K562 (cell line): ENCODE measurements at regions not wholly inside any gene's neighbourhood (a gene's known extent, or its start where the extent isn't known, plus 50 kb on each side); places are given as distances from the start of the nearest gene placed in this dataset.

Source experiments
- CEBPB ChIP-seq: fragments of 450-650 bp; IDR thresholded peaks from 2 replicates; pipeline ENCODE4 v1.6.1; 2016; ENCODE audit warnings: missing genetic modification characterization, missing compliant biosample characterization
- CTCF ChIP-seq, 3 experiments: IDR thresholded peaks in 2 of 3; conservative IDR thresholded peaks in 1 of 3; 2 replicates each; pipeline ENCODE4 v1.5.1; 2011 to 2012; ENCODE audit warnings: low read length in 3 of 3, mild to moderate bottlenecking in 3 of 3, control low read depth in 2 of 3, improper control_type of control experiment in 1 of 3, inconsistent platforms in 1 of 3, low read depth in 1 of 3, mixed read lengths in 1 of 3, moderate library complexity in 1 of 3; ENCODE audit not compliant: insufficient read depth in 2 of 3
- ERF ChIP-seq: fragments of 450-650 bp; formaldehyde crosslinking; IDR thresholded peaks from 2 replicates; pipeline ENCODE4 v1.4.0; 2020; ENCODE audit warnings: mild to moderate bottlenecking, mixed read lengths
- JUN ChIP-seq, 2 experiments: sonication (generic) in 1 of 2; formaldehyde crosslinking in 1 of 2; IDR thresholded peaks; 2 replicates each; pipeline versions ENCODE4 v1.6.1 to v1.8.0; 2012 to 2022; ENCODE audit warnings: borderline replicate concordance in 2 of 2, mild to moderate bottlenecking in 2 of 2, improper control_type of control experiment in 1 of 2, low read depth in 1 of 2, low read length in 1 of 2, missing genetic modification reagents in 1 of 2
- LARP7 ChIP-seq: fragments of 450-650 bp; IDR thresholded peaks from 2 replicates; pipeline ENCODE4 v1.6.1; 2016
- POLR2AphosphoS5 ChIP-seq: IDR thresholded peaks from 2 replicates; pipeline ENCODE4 v1.6.1; 2011; ENCODE audit warnings: mild to moderate bottlenecking, low read depth, low read length, moderate library complexity; ENCODE audit not compliant: control insufficient read depth, insufficient read depth
- TEAD1 ChIP-seq, 2 experiments: fragments of 450-650 bp in 1 of 2; sonication (generic) in 1 of 2; formaldehyde crosslinking; IDR thresholded peaks; 2 replicates each; pipeline versions ENCODE4 v1.4.0 to v1.8.0; 2020 to 2022; ENCODE audit warnings: mild to moderate bottlenecking in 2 of 2, missing genetic modification reagents in 1 of 2
- ZNF124 ChIP-seq: sonication (generic); formaldehyde crosslinking; IDR thresholded peaks from 2 replicates; pipeline ENCODE4 v1.8.1; 2022; ENCODE audit warnings: missing genetic modification reagents
- ZNF551 ChIP-seq: fragments of 250-450 bp; sonication (Bioruptor Pico); IDR thresholded peaks from 2 replicates; pipeline ENCODE4 v1.5.0; 2021; ENCODE audit warnings: mild to moderate bottlenecking, moderate library complexity
- TF ChIP-seq, protein P1 (sequence below): sonication (generic); formaldehyde crosslinking; IDR thresholded peaks from 2 replicates; pipeline ENCODE4 v1.9.0; 2022; ENCODE audit warnings: mild to moderate bottlenecking, missing genetic modification reagents

- TF ChIP-seq ZNF124 (CRISPR knock-in tag) (no peak), POLR2AphosphoS5 (no peak), ZNF551 (CRISPR knock-in tag) (no peak), CTCF (IDR thresholded peaks at IDR 0.05 in 2 of 3, conservative IDR thresholded peaks at IDR 0.05 in 1 of 3; ENCODE audit: insufficient read depth in 2 of 3, low read depth in 1 of 3, low read length in 3 of 3) (no peak), JUN (IDR thresholded peaks at IDR 0.05; ENCODE audit: borderline replicate concordance, low read depth, low read length) (no peak), JUN (CRISPR knock-in tag; IDR thresholded peaks at IDR 0.05; ENCODE audit: borderline replicate concordance) (no peak), ERF (CRISPR knock-in tag) (no peak), LARP7 (no peak), CEBPB (tag) (no peak), TEAD1 (CRISPR knock-in tag; IDR thresholded peaks at IDR 0.05) (no peak)
- TF ChIP-seq, protein P1, sequence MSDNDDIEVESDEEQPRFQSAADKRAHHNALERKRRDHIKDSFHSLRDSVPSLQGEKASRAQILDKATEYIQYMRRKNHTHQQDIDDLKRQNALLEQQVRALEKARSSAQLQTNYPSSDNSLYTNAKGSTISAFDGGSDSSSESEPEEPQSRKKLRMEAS, result no peak
Observed at GRCh38 chr11:37914859-37915258, 1316.8 kb upstream of the RAG2 start.
